ENCODE measurements at regions not wholly inside any gene's neighbourhood (a gene's known extent, or its start where the extent isn't known, plus 50 kb on each side); places are given as distances from the start of the nearest gene placed in this dataset.

DNA sequence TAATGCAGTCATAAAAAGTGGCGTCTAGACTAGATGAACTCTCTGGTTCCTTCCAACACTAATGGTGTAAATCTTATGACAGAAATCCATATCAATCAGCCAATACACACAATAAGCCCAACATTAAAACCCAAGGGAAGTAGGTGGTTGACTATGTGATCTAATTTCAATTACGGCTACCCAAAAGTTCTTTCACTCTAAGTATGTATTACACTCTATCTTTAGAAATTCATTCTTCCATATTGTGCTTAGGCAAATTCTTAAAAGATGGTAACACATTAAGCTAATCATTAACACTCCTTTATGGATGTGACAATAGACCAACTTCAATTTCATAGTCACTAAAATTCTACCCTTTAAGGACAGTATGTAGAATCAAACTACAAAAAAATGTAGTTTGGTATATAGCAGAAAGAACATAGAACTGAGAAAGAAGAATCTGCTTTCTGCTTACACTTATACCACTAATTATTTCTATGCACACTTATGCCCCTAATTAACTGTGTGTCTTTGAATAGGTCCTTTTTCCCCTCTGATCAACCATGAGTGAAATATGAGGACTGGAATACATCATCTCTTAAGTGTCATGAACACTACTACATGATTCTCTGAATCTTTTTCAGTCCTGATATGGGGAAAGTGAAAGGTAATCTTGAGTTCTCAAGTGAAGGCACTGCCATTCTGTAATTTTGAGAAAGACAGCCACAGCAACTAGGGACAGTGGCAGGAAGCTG, 557.6 kb downstream of the IGSF11 start:
- Histone ChIP-seq H4K20me1 (replicated peaks in 1 of 2; ENCODE audit: control insufficient read depth in 1 of 2, insufficient read depth in 2 of 2, low read length in 2 of 2) (no peaks in the 10 kb centered on the region), H2BK20ac (ENCODE audit: low read length) (no peak overlapping the region; the same call in 1 of the 2 replicates), H2BK15ac (ENCODE audit: low read length) (no peak overlapping the region), H2BK5ac (ENCODE audit: low read depth, low read length) (0 out of 2 replicates have a peak overlapping the region, but pooled peaks have one; percentile 55), H3K18ac (ENCODE audit: extremely low read depth, low read length) (no peak overlapping the region; the same call in 1 of the 2 replicates), H4K91ac (replicated peaks; ENCODE audit: insufficient read length, low read length) (no peak overlapping the region), H2BK12ac (ENCODE audit: low read depth, low read length) (0 out of 2 replicates have a peak overlapping the region, but pooled peaks have one; percentile 45), H3K4me3 (ENCODE audit: extremely low read depth in 1 of 4, insufficient read depth in 2 of 4, low read depth in 3 of 4, low read length in 4 of 4) (no peak overlapping the region), H3K4me2 (ENCODE audit: insufficient read depth in 1 of 2, low read depth in 2 of 2, low read length in 2 of 2) (no peak overlapping the region), H2AFZ (ENCODE audit: low read length) (no peak overlapping the region), H3K27ac (ENCODE audit: low read depth, low read length) (no peak overlapping the region), H3K79me2 (ENCODE audit: control insufficient read depth in 1 of 2, insufficient read depth in 2 of 2, low read length in 2 of 2) (no peaks in the 10 kb centered on the region), H3K56ac (replicated peaks; ENCODE audit: insufficient read length, low read depth, low read length) (no peak overlapping the region), H2AK5ac (ENCODE audit: low read depth, low read length) (no peak overlapping the region), H3K27me3 (replicated peaks in 1 of 4; ENCODE audit: control insufficient read depth in 3 of 4, extremely low read depth in 1 of 4, insufficient read depth in 3 of 4, low read length in 3 of 4) (no peaks in the 10 kb centered on the region), H4K5ac (ENCODE audit: insufficient read length, low read depth, low read length) (no peak overlapping the region), H3K79me1 (ENCODE audit: low read depth, low read length) (no peaks in the 10 kb centered on the region), H3K14ac (ENCODE audit: insufficient read length) (no peak overlapping the region), H3K9ac (replicated peaks in 1 of 4; ENCODE audit: extremely low read depth in 1 of 4, low read depth in 3 of 4, low read length in 3 of 4) (no peak overlapping the region), H3K23me2 (ENCODE audit: low read depth, low read length) (no peaks in the 10 kb centered on the region), H2BK120ac (replicated peaks; ENCODE audit: low read depth, low read length) (no peak overlapping the region), H4K8ac (ENCODE audit: extremely low read depth, insufficient read depth, low read length) (no peak overlapping the region), H3K4me1 (replicated peaks in 1 of 4; ENCODE audit: control insufficient read depth in 3 of 4, insufficient read depth in 4 of 4, low read length in 3 of 4) (peaks cover 0 to 10% (median 8%) of the 10 kb centered on the region in 4 experiments; a peak in 3 of 7 replicates), H3K23ac (ENCODE audit: insufficient read length) (no peak overlapping the region), H3K9me3 (ENCODE audit: insufficient read depth in 2 of 2, low read depth in 1 of 2, low read length in 1 of 2) (no peaks in the 10 kb centered on the region), H3K36me3 (ENCODE audit: control insufficient read depth in 2 of 4, insufficient read depth in 4 of 4, low read length in 3 of 4) (no peaks in the 10 kb centered on the region), H3K4ac (replicated peaks; ENCODE audit: insufficient read length, low read depth, low read length) (no peak overlapping the region)
- DNase-seq (ENCODE audit: low read depth in 1 of 2, low spot score in 2 of 2) = no peak
- POLR2A ChIA-PET (ENCODE audit: partially characterized antibody) = no interaction called here
- CTCF ChIA-PET (ENCODE audit: partially characterized antibody) = interaction anchor here (0.6 to 1.9 kb wide), 2 partner anchors 11 to 30 kb away, joined by 3 to 4 read pairs; no protein-coding TSS in a partner anchor
- 95% methylated on average over 2 of the region's 2 CpGs; no CpG with 5 or more reads in 1 of the 2 experiments for WGBS, 2 experiments (ENCODE audit: extremely low coverage in 1 of 2, insufficient coverage in 1 of 2, insufficient read length in 1 of 2, insufficient replicate concordance in 2 of 2, low coverage in 1 of 2, low lambda C conversion rate in 2 of 2, missing lambda C conversion rate in 1 of 2)
- TF ChIP-seq POLR2AphosphoS5 (IDR thresholded peaks at IDR 0.05; ENCODE audit: low read depth, low read length) = no peak
- no peak for TF ChIP-seq GTF2F1 (IDR thresholded peaks at IDR 0.05; ENCODE audit: borderline replicate concordance, low read depth, low read length)
- TF ChIP-seq CTBP2 (IDR thresholded peaks at IDR 0.05; ENCODE audit: borderline replicate concordance, insufficient read depth, insufficient read length, low read length) = no peak
- no peak for TF ChIP-seq TCF12 (IDR thresholded peaks at IDR 0.05; ENCODE audit: low read depth, low read length)
- no peak for TF ChIP-seq CBX5 (IDR thresholded peaks at IDR 0.05; ENCODE audit: low read depth, low read length)
- no peak for TF ChIP-seq SIX5 (IDR thresholded peaks at IDR 0.05; ENCODE audit: low read depth, low read length)
- TF ChIP-seq CHD1 (IDR thresholded peaks at IDR 0.05; ENCODE audit: low read depth, low read length) = no peak
- TF ChIP-seq CREB1 (IDR thresholded peaks at IDR 0.05) = no peak
- TF ChIP-seq SP1 (IDR thresholded peaks at IDR 0.05; ENCODE audit: low read depth, low read length) = no peak
- TF ChIP-seq TBP (IDR thresholded peaks at IDR 0.05; ENCODE audit: low read depth, low read length) = no peak
- TF ChIP-seq NANOG (IDR thresholded peaks at IDR 0.05; ENCODE audit: insufficient read depth, low read depth, low read length, poor library complexity, severe bottlenecking) = no peak
- FAIRE-seq = no peak
